ENCODE measurements at regions not wholly inside any gene's neighbourhood (a gene's known extent, or its start where the extent isn't known, plus 50 kb on each side); places are given as distances from the start of the nearest gene placed in this dataset.

GRCh38 chr3:31369637-31370379 is 162.9 kb upstream of the STT3B start:
- Histone ChIP-seq H4K5ac (ENCODE audit: insufficient read length, low read depth, low read length) (no peak overlapping the region), H4K91ac (ENCODE audit: insufficient read length, low read depth, low read length) (no peak overlapping the region), H2AFZ (ENCODE audit: low read length) (no peak overlapping the region), H3K4me2 (ENCODE audit: insufficient read depth, insufficient read length, low read length) (no peak overlapping the region), H2BK120ac (ENCODE audit: low read depth, low read length, poor library complexity, severe bottlenecking) (no peak overlapping the region), H3K79me1 (ENCODE audit: insufficient read depth, low read depth, low read length, poor library complexity, severe bottlenecking) (no peaks in the 10 kb centered on the region), H3K9me3 (ENCODE audit: control insufficient read depth, low read depth, low read length) (no peaks in the 10 kb centered on the region), H3K27me3 (ENCODE audit: insufficient read depth, low read length) (no peaks in the 10 kb centered on the region), H3K14ac (ENCODE audit: insufficient read depth, low read length) (no peak overlapping the region), H4K8ac (replicated peaks; ENCODE audit: insufficient read length, low read depth, low read length) (no peak overlapping the region), H3K56ac (ENCODE audit: insufficient read length, low read depth, low read length) (no peak overlapping the region), H3T11ph (ENCODE audit: low read length) (no peak overlapping the region), H3K18ac (ENCODE audit: insufficient read length, low read depth, low read length) (no peak overlapping the region), H2BK5ac (ENCODE audit: insufficient read length, low read length) (no peak overlapping the region), H3K4ac (ENCODE audit: low read depth, low read length) (no peak overlapping the region), H3K79me2 (ENCODE audit: insufficient read depth, low read length) (no peaks in the 10 kb centered on the region), H3K9ac (ENCODE audit: extremely low read depth, insufficient read length, low read length) (no peak overlapping the region), H3K27ac (ENCODE audit: insufficient read length, low read depth, low read length) (no peak overlapping the region), H2BK20ac (ENCODE audit: low read depth, low read length, poor library complexity, severe bottlenecking) (no peak overlapping the region), H2BK15ac (ENCODE audit: low read depth, low read length) (no peak overlapping the region), H4K20me1 (ENCODE audit: control insufficient read depth, insufficient read depth, insufficient read length) (no peaks in the 10 kb centered on the region), H3K4me1 (ENCODE audit: insufficient read depth, low read length) (no peaks in the 10 kb centered on the region), H3K23ac (ENCODE audit: insufficient read length, low read depth, low read length) (no peak overlapping the region), H3K23me2 (ENCODE audit: insufficient read length, low read depth, low read length, poor library complexity, severe bottlenecking) (no peaks in the 10 kb centered on the region), H2BK12ac (ENCODE audit: insufficient read length, low read depth, low read length) (no peak overlapping the region), H2AK5ac (ENCODE audit: insufficient read length, low read length) (no peak overlapping the region)
- Mint-ChIP-seq H3K9me3 (no peaks in the 10 kb centered on the region; a peak in 1 of 5 replicates), H3K4me1 (no peaks in the 10 kb centered on the region), H3K27ac (no peak overlapping the region), H3K4me3 (no peak overlapping the region), H3K36me3 (ENCODE audit: insufficient read depth in 1 of 3, low read depth in 3 of 3) (no peaks in the 10 kb centered on the region; a peak in 1 of 7 replicates), H3K27me3 (ENCODE audit: low read depth) (no peaks in the 10 kb centered on the region)
- no peak for TF ChIP-seq CTCF (conservative IDR thresholded peaks at IDR 0.05)
- no CpG with 5 or more reads among the region's 2 CpGs for WGBS (ENCODE audit: extremely low coverage, insufficient read length, low lambda C conversion rate)
- DNase-seq = no peak
